ENCODE measurements at regions not wholly inside any gene's neighbourhood (a gene's known extent, or its start where the extent isn't known, plus 50 kb on each side); places are given as distances from the start of the nearest gene placed in this dataset.
"Not testable (repeated sequence)": the region's sequence is repeated elsewhere in the genome, so short reads cannot be mapped to it uniquely, and the experiment has no call there.

- not testable (repeated sequence) for DNase-seq (ENCODE audit: low spot score); ATAC-seq (ENCODE audit: low FRiP score)
Observed at GRCh38 chr1:243074224-243074623, 180.9 kb downstream of the CEP170 start.

- ATAC-seq (ENCODE audit: low FRiP score): not testable (repeated sequence)
Observed at GRCh38 chr1:243067056-243067455, 188.0 kb downstream of the CEP170 start.

GRCh38 chr1:243061965-243062364, 193.1 kb downstream of the CEP170 start:
- not testable (repeated sequence) for DNase-seq (ENCODE audit: low spot score); ATAC-seq (ENCODE audit: low FRiP score)

More at GRCh38 chr1:243067056-243067455, 188.0 kb downstream of the CEP170 start:
- not testable (repeated sequence) for DNase-seq (ENCODE audit: low spot score)

- DNase-seq (ENCODE audit: low spot score); ATAC-seq (ENCODE audit: low FRiP score): not testable (repeated sequence)
Observed at GRCh38 chr1:243055510-243055909, 199.6 kb downstream of the CEP170 start.

- DNase-seq (ENCODE audit: low spot score); ATAC-seq (ENCODE audit: low FRiP score): not testable (repeated sequence)
Observed at GRCh38 chr1:243055091-243055490, 200.0 kb downstream of the CEP170 start.

- not testable (repeated sequence) for ATAC-seq (ENCODE audit: low FRiP score); DNase-seq (ENCODE audit: low spot score)
Observed at GRCh38 chr1:243054681-243055080, 200.4 kb downstream of the CEP170 start.

GRCh38 chr1:243053048-243053447, 202.0 kb downstream of the CEP170 start:
- DNase-seq (ENCODE audit: low spot score); ATAC-seq (ENCODE audit: low FRiP score): not testable (repeated sequence)

GRCh38 chr1:243050613-243051012, 204.5 kb downstream of the CEP170 start:
- DNase-seq (ENCODE audit: low spot score); ATAC-seq (ENCODE audit: low FRiP score): not testable (repeated sequence)

GRCh38 chr1:243049716-243050115, 205.4 kb downstream of the CEP170 start:
- not testable (repeated sequence) for DNase-seq (ENCODE audit: low spot score); ATAC-seq (ENCODE audit: low FRiP score)

- not testable (repeated sequence) for DNase-seq (ENCODE audit: low spot score); ATAC-seq (ENCODE audit: low FRiP score)
Observed at GRCh38 chr1:243021365-243021764, 233.7 kb downstream of the CEP170 start.

GRCh38 chr1:243019030-243019635, 235.9 kb downstream of the CEP170 start:
- not testable (repeated sequence) for ATAC-seq (ENCODE audit: low FRiP score)
- peak; percentile 45 for DNase-seq (ENCODE audit: low spot score)

- ATAC-seq (ENCODE audit: low FRiP score); DNase-seq (ENCODE audit: low spot score): not testable (repeated sequence)
Observed at GRCh38 chr1:243010719-243011118, 244.4 kb downstream of the CEP170 start.

- not testable (repeated sequence) for ATAC-seq (ENCODE audit: low FRiP score); DNase-seq (ENCODE audit: low spot score)
Observed at GRCh38 chr1:243001003-243001402, 254.1 kb downstream of the CEP170 start.

- DNase-seq (ENCODE audit: low spot score); ATAC-seq (ENCODE audit: low FRiP score): not testable (repeated sequence)
Observed at GRCh38 chr1:242992776-242993175, 262.3 kb downstream of the CEP170 start.

- not testable (repeated sequence) for DNase-seq (ENCODE audit: low spot score); ATAC-seq (ENCODE audit: low FRiP score)
Observed at GRCh38 chr1:242985096-242985495, 270.0 kb downstream of the CEP170 start.

GRCh38 chr1:242973341-242973740, 281.7 kb downstream of the CEP170 start:
- not testable (repeated sequence) for DNase-seq (ENCODE audit: low spot score); ATAC-seq (ENCODE audit: low FRiP score)

Measured in omental fat pad (tissue), 1 donor.